ENCODE measurements at regions not wholly inside any gene's neighbourhood (a gene's known extent, or its start where the extent isn't known, plus 50 kb on each side); places are given as distances from the start of the nearest gene placed in this dataset.
"Not testable (repeated sequence)": the region's sequence is repeated elsewhere in the genome, so short reads cannot be mapped to it uniquely, and the experiment has no call there.

DNA sequence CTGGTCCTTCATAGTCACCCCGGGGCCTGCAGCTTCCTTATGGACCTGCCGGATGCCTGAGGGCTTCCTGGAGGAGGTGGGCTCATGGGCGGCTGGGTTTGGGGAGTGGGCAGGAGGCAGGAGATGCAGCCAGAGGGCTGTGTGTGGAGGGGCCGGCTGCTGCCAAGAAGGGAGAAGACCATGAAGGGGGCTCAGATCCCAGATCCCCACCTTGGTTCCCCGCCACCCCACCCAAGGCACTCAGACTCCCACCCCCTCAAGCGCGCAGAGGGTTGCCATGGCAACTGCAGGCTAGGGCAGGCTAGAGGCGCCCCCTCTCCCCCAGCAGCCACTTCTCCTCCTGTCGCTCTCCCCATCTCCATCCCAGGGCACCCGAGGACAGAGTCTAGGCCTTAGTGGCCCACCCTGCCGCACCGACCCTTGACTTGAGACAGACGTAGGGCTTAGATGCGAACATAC lies 104.5 kb downstream of the CRLF3 start:
- CTCF ChIA-PET, result interaction anchor here (0.6 to 1.4 kb wide), 2 partner anchors 22 to 781 kb away, joined by 3 to 5 read pairs; no protein-coding TSS in a partner anchor
- POLR2A ChIA-PET, result interaction anchor here (0.7 kb wide), 1 partner anchor 11 kb away, joined by 3 read pairs; no protein-coding TSS in a partner anchor

GRCh38 chr17:30719131-30719973 lies 105.1 kb downstream of the CRLF3 start:
- H3K9me3 ChIP-seq (ENCODE audit: control insufficient read depth, insufficient read depth, low read length); POLR2A ChIA-PET; DNase-seq (ENCODE audit: low read depth, low spot score); H3K27me3 ChIP-seq (ENCODE audit: control insufficient read depth, insufficient read depth, low read length); H3K4me3 ChIP-seq (ENCODE audit: low read depth, low read length); H3K27ac ChIP-seq (ENCODE audit: low read depth, low read length): not testable (repeated sequence)
- CTCF ChIA-PET, result interaction anchor here (0.6 to 1.4 kb wide), 4 partner anchors 21 to 781 kb away, joined by 3 to 5 read pairs (median 3); no protein-coding TSS in a partner anchor
- TF ChIP-seq, protein P1, sequence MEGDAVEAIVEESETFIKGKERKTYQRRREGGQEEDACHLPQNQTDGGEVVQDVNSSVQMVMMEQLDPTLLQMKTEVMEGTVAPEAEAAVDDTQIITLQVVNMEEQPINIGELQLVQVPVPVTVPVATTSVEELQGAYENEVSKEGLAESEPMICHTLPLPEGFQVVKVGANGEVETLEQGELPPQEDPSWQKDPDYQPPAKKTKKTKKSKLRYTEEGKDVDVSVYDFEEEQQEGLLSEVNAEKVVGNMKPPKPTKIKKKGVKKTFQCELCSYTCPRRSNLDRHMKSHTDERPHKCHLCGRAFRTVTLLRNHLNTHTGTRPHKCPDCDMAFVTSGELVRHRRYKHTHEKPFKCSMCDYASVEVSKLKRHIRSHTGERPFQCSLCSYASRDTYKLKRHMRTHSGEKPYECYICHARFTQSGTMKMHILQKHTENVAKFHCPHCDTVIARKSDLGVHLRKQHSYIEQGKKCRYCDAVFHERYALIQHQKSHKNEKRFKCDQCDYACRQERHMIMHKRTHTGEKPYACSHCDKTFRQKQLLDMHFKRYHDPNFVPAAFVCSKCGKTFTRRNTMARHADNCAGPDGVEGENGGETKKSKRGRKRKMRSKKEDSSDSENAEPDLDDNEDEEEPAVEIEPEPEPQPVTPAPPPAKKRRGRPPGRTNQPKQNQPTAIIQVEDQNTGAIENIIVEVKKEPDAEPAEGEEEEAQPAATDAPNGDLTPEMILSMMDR (IDR thresholded peaks at IDR 0.05; ENCODE audit: low read depth, low read length), result peak; percentile 60

More for the DNA sequence above, 104.5 kb downstream of the CRLF3 start:
- H3K4me3 ChIP-seq (ENCODE audit: low read depth, low read length), result no peak overlapping the region
- no peaks in the 10 kb centered on the region for H3K27me3 ChIP-seq (ENCODE audit: control insufficient read depth, insufficient read depth, low read length)
- no peaks in the 10 kb centered on the region; the same call in 1 of the 2 replicates for H3K9me3 ChIP-seq (ENCODE audit: control insufficient read depth, insufficient read depth, low read length)
- no peak for DNase-seq (ENCODE audit: low read depth, low spot score)
- TF ChIP-seq, protein P1 (IDR thresholded peaks at IDR 0.05; ENCODE audit: low read depth, low read length), result no peak
- no peak overlapping the region for H3K27ac ChIP-seq (ENCODE audit: low read depth, low read length)

GRCh38 chr17:30718691-30719090 lies 105.8 kb downstream of the CRLF3 start:
- H3K9me3 ChIP-seq (ENCODE audit: control insufficient read depth, insufficient read depth, low read length); POLR2A ChIA-PET; H3K27ac ChIP-seq (ENCODE audit: low read depth, low read length); H3K4me3 ChIP-seq (ENCODE audit: low read depth, low read length); DNase-seq (ENCODE audit: low read depth, low spot score); H3K27me3 ChIP-seq (ENCODE audit: control insufficient read depth, insufficient read depth, low read length): not testable (repeated sequence)
- CTCF ChIA-PET, result interaction anchor here (0.6 to 1.4 kb wide), 3 partner anchors 21 to 614 kb away, joined by 3 to 5 read pairs (median 3); no protein-coding TSS in a partner anchor

DNA sequence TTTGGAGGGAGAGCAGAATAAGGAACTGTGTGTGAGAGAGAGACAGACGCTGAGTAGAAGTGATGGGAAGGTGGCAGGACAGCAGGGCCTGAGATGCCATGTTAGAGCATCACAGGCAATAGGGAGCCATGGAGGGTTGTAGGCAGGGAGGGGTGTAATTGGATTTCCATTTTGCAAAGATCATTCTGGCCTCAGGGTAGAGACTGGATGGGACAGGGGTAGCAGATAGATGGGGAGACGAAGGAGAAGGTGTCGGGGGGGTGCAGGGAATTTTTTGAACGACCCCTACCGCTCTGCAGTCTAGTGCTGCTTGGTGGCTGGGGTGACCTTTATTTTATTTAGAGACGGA lies 106.4 kb downstream of the CRLF3 start:
- POLR2A ChIA-PET; H3K27me3 ChIP-seq (ENCODE audit: control insufficient read depth, insufficient read depth, low read length); CTCF ChIA-PET; H3K4me3 ChIP-seq (ENCODE audit: low read depth, low read length); DNase-seq (ENCODE audit: low read depth, low spot score); H3K9me3 ChIP-seq (ENCODE audit: control insufficient read depth, insufficient read depth, low read length); H3K27ac ChIP-seq (ENCODE audit: low read depth, low read length): not testable (repeated sequence)

- no peak for DNase-seq (ENCODE audit: low read depth, low spot score)
- H3K4me3 ChIP-seq (ENCODE audit: low read depth, low read length), result no peak overlapping the region
- TF ChIP-seq, protein P1 (IDR thresholded peaks at IDR 0.05; ENCODE audit: low read depth, low read length), result no peak
- H3K9me3 ChIP-seq (ENCODE audit: control insufficient read depth, insufficient read depth, low read length), result no peaks in the 10 kb centered on the region; the same call in 1 of the 2 replicates
- POLR2A ChIA-PET, result no interaction called here
- CTCF ChIA-PET, result interaction anchor here (1.0 to 2.1 kb wide), 2 partner anchors 241 to 498 kb away, joined by 3 to 6 read pairs; partner anchors contain the start of gene GOSR1
- no peak overlapping the region for H3K27ac ChIP-seq (ENCODE audit: low read depth, low read length)
- H3K27me3 ChIP-seq (ENCODE audit: control insufficient read depth, insufficient read depth, low read length), result no peaks in the 10 kb centered on the region
These were observed 107.0 kb downstream of the CRLF3 start for GRCh38 chr17:30717291-30718098.

All from AG04450 (cell line).